HCT116 (cell line): ENCODE measurements at regions not wholly inside any gene's neighbourhood (a gene's known extent, or its start where the extent isn't known, plus 50 kb on each side); places are given as distances from the start of the nearest gene placed in this dataset.

Experiments used
- EZH2 ChIP-seq: fragments of 200-600 bp; sonication (generic); IDR thresholded peaks from 2 replicates; pipeline ENCODE4 v1.6.1; 2017; ENCODE audit warnings: antibody characterized with exemption, mixed run types
- EZH2phosphoT487 ChIP-seq: fragments of 200-600 bp; IDR thresholded peaks from 2 replicates; pipeline ENCODE4 v1.6.1; 2018; ENCODE audit warnings: antibody characterized with exemption, borderline replicate concordance
- JUND ChIP-seq: IDR thresholded peaks from 2 replicates; pipeline ENCODE4 v1.6.1; 2012
- MAX ChIP-seq: IDR thresholded peaks from 2 replicates; pipeline ENCODE4 v1.6.1; 2012
- POLR2A ChIP-seq: IDR thresholded peaks from 2 replicates; pipeline ENCODE4 v1.7.0; 2011; ENCODE audit warnings: borderline replicate concordance; ENCODE audit not compliant: insufficient read depth, insufficient read length; ENCODE audit errors: extremely low read depth
- POLR2AphosphoS5 ChIP-seq: IDR thresholded peaks from 2 replicates; pipeline ENCODE4 v1.6.1; 2011; ENCODE audit warnings: mild to moderate bottlenecking, low read depth, low read length, moderate library complexity
- RAD21 ChIP-seq: IDR thresholded peaks from 2 replicates; pipeline ENCODE4 v1.6.1; 2012; ENCODE audit warnings: low read depth, mild to moderate bottlenecking
- REST ChIP-seq: IDR thresholded peaks from 2 replicates; pipeline ENCODE4 v1.6.1; 2012; ENCODE audit warnings: low read depth
- SIN3A ChIP-seq: IDR thresholded peaks from 2 replicates; pipeline ENCODE4 v1.6.1; 2012; ENCODE audit warnings: low read depth
- SP1 ChIP-seq: IDR thresholded peaks from 2 replicates; pipeline ENCODE4 v1.6.1; 2012; ENCODE audit warnings: low read depth
- TCF7L2 ChIP-seq: IDR thresholded peaks from 2 replicates; pipeline ENCODE4 v1.7.0; 2011; ENCODE audit warnings: borderline replicate concordance, inconsistent platforms; ENCODE audit not compliant: insufficient read depth, insufficient read length; ENCODE audit errors: extremely low read depth
- YY1 ChIP-seq: IDR thresholded peaks from 2 replicates; pipeline ENCODE4 v1.6.1; 2011; ENCODE audit warnings: low read length, low read depth, moderate library complexity, mild to moderate bottlenecking; ENCODE audit not compliant: insufficient replicate concordance; ENCODE audit errors: extremely low read depth
- TF ChIP-seq, protein P1 (sequence below), 3 experiments: fragments of 200-600 bp in 1 of 3; sonication (generic) in 1 of 3; IDR thresholded peaks in 2 of 3; conservative IDR thresholded peaks in 1 of 3; 2 replicates each; pipeline ENCODE4 v1.5.1; 2012 to 2017; ENCODE audit warnings: low read depth in 2 of 3, low read length in 2 of 3, antibody characterized with exemption in 1 of 3, borderline replicate concordance in 1 of 3, control low read depth in 1 of 3, mild to moderate bottlenecking in 1 of 3, mixed read lengths in 1 of 3, mixed run types in 1 of 3, moderate library complexity in 1 of 3; ENCODE audit not compliant: insufficient read depth in 1 of 3
- TF ChIP-seq, protein P2 (sequence below): IDR thresholded peaks from 2 replicates; pipeline ENCODE4 v1.6.1; 2012

DNA sequence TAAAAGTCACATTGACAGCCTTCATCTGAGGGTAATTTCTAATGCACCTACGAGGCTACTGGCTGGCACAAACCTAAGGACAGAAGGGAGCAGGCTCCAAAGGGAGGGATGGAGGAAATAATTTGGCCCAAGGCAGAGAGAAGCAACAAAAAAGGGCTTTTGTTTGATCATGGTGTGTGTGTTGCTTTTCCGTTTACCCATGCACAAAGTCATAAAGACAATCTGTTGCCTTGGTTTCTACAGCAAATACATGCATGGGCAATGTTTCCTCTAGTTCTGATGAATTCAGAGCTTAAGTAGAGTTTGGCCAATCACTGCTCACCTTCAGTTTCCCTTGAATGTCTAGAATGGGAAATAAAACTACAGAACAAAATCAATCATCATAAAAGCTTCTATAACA is 262.5 kb upstream of the CAND1 start:
- TF ChIP-seq, protein P1, sequence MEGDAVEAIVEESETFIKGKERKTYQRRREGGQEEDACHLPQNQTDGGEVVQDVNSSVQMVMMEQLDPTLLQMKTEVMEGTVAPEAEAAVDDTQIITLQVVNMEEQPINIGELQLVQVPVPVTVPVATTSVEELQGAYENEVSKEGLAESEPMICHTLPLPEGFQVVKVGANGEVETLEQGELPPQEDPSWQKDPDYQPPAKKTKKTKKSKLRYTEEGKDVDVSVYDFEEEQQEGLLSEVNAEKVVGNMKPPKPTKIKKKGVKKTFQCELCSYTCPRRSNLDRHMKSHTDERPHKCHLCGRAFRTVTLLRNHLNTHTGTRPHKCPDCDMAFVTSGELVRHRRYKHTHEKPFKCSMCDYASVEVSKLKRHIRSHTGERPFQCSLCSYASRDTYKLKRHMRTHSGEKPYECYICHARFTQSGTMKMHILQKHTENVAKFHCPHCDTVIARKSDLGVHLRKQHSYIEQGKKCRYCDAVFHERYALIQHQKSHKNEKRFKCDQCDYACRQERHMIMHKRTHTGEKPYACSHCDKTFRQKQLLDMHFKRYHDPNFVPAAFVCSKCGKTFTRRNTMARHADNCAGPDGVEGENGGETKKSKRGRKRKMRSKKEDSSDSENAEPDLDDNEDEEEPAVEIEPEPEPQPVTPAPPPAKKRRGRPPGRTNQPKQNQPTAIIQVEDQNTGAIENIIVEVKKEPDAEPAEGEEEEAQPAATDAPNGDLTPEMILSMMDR (IDR thresholded peaks at IDR 0.05 in 2 of 3, conservative IDR thresholded peaks at IDR 0.05 in 1 of 3; ENCODE audit: borderline replicate concordance in 1 of 3, insufficient read depth in 1 of 3, low read depth in 2 of 3, low read length in 2 of 3), result no peak
- no peak for TF ChIP-seq POLR2A
- no peak for TF ChIP-seq EZH2phosphoT487
- no peak for TF ChIP-seq EZH2
- TF ChIP-seq JUND, result no peak
- TF ChIP-seq, protein P2, sequence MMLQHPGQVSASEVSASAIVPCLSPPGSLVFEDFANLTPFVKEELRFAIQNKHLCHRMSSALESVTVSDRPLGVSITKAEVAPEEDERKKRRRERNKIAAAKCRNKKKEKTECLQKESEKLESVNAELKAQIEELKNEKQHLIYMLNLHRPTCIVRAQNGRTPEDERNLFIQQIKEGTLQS, result no peak
- no peak for TF ChIP-seq POLR2AphosphoS5
- no peak for TF ChIP-seq MAX
- no peak for TF ChIP-seq SP1
- TF ChIP-seq SIN3A, result no peak
- no peak for TF ChIP-seq TCF7L2
- TF ChIP-seq RAD21, result no peak
- TF ChIP-seq REST, result no peak
- TF ChIP-seq YY1, result no peak
